HK-2 (cell line): ENCODE measurements at regions not wholly inside any gene's neighbourhood (a gene's known extent, or its start where the extent isn't known, plus 50 kb on each side); places are given as distances from the start of the nearest gene placed in this dataset.
"Not testable (repeated sequence)": the region's sequence is repeated elsewhere in the genome, so short reads cannot be mapped to it uniquely, and the experiment has no call there.

ENCODE experiments used
- DNase-seq: peaks from one replicate; pipeline ENCODE4 v3.0.0-alpha.2; 2018; ENCODE audit not compliant: unreplicated experiment

- DNase-seq = no peak
Observed at GRCh38 chr7:48992816-48993215, 68.5 kb downstream of the CDC14C start.

DNA sequence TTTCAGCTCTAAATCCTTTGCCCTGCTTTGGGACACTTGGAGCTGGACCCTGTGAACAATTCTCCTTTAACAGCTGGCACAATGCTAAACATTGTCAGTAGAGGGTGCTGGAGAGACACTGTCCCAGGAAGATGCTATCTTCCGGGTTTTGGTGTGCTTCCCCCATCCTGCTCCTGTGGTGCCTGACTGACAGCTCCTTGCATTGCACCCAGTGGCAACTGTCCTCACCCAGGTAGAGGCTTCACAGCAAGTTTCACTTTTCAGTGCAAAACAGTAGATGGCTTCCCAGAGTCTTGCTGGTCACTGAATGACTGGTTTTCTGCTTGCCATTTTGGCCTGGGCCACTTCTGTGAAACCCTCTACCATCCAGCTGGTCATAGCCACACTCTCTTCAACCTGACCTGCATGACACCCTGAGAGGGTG is 77.3 kb downstream of the CDC14C start:
- DNase-seq = peak; percentile 29

GRCh38 chr7:49010717-49011116 is 86.4 kb downstream of the CDC14C start:
- DNase-seq = no peak

GRCh38 chr7:49014870-49015269 is 90.5 kb downstream of the CDC14C start:
- no peak for DNase-seq

DNA sequence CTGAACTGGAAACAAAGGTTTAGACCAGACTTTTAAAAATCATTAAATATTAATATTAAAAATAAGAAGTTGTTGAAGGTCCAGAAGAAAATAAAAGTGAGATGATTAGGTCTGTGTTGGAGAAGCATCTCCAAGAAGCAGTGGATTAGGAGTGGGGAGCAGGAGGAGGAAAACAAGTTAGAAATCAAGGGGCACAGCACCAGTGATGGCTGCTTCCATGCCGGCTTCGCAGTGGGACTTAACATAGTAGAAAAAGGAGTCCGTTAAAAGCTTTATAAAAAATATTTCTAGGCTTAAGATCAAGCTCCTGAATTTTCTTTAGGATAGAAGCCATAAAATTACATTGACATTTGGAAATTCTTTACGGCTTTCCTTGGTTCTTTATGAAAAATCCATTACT is 95.8 kb downstream of the CDC14C start:
- DNase-seq = no peak

DNA sequence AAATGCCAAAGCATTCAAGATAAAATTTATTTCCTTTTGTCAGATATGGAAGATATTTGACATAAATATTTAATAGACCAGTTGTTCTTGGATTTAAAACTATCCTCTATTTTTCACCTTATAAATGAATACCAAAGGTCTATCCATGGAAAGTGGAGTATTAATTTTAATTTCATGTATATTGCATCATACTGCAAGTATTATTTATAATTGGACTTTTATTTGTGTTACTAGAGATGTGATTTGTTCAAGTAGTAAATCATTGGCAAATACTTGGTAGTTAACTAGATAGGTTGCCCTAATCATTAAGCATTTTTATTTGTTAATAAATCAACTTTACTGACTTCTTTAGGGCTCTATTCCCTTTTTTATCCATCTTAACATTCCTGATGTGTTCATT is 98.1 kb downstream of the CDC14C start:
- no peak for DNase-seq

GRCh38 chr7:49023345-49024328 is 99.3 kb downstream of the CDC14C start:
- no peak for DNase-seq

- no peak for DNase-seq
Observed at GRCh38 chr7:49030221-49030620, 105.9 kb downstream of the CDC14C start.

- DNase-seq = not testable (repeated sequence)
Observed at GRCh38 chr7:49033140-49033539, 108.8 kb downstream of the CDC14C start.

DNA sequence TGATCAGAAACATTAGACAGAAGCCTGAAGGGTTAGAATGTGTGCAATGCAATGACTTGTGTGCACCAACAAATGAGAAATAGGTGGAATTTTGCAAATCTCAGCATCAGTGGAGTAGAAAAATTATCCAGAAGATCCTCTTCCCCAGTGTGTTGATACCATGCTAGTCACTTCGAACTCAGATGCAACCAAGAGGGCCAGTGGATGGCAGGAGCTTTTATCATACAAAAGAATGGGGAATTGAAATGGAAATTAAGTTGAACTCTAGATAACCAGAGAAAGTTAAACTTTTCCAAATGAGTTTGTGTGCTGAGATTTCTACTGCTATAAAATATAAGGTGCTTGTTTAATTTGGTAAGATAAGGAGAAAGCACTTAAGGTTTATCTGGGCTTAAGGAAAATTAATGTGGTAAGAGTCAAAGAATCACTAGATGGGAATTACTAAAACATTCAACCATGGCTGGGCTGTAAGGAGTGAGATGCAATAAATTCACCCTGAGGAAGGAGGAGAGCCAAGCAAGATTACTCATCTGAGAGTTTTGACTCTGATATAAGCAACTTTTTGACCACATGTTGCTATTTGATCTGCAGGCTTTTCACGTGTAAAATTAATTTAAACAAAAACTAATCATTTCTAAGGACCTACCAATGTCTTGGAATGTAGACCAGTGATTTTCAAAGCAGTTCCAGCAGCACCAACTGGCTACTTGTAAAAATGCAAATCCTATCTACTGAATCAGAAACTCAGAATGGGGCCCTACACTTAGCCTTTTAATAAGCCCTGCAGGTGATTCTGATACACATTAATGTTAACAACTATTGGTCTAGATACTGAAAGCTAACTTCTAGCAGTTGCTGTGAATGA is 113.2 kb downstream of the CDC14C start:
- DNase-seq = no peak

GRCh38 chr7:49038821-49039358 is 114.5 kb downstream of the CDC14C start:
- no peak for DNase-seq

DNA sequence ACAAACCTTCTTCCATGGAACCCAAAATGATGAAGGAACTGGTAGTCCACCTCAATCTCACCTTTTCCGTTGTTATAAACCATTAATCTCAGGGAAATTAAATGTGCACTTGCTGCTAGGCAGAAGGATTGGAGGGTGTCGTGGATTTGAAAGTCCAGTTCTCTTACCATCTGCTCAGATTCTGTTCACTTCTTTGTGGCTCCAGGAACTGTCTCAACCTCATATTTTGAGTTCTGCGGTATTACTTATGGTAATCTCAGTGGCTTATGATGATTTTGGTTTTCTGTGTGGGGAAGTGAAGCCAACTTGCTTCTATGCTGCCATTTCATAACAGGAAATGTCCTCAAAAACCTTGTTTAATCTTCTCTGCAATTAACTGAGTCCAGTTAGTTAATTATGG is 136.4 kb downstream of the CDC14C start:
- no peak for DNase-seq

- DNase-seq = no peak
Observed at GRCh38 chr7:49074538-49074937, 150.2 kb downstream of the CDC14C start.

- no peak for DNase-seq
Observed at GRCh38 chr7:49080896-49081475, 156.6 kb downstream of the CDC14C start.

DNA sequence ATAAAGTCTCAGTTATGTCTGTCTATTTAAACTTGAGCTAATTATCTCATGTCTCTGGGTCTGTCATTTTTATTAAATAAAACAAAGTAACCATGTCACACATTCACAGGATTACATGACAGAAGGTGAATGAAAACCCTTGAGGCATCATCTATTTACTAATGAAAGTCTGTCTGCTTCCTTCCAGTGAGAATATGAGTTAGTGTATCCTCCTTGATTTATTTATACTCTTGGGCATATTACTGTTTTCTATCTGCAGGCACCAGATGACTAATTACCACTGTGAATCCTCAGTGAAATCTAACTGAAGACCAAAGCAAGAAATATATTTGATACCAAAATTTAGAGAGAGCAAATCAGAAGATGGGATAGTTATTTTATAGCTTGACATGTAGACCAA is 163.7 kb downstream of the CDC14C start:
- DNase-seq = no peak

- DNase-seq = no peak
Observed at GRCh38 chr7:49089717-49090116, 165.4 kb downstream of the CDC14C start.

- DNase-seq = no peak
Observed at GRCh38 chr7:49091089-49091488, 166.7 kb downstream of the CDC14C start.

GRCh38 chr7:49091519-49091918 is 167.2 kb downstream of the CDC14C start:
- no peak for DNase-seq

GRCh38 chr7:49093218-49093617 is 168.9 kb downstream of the CDC14C start:
- DNase-seq = no peak

GRCh38 chr7:49094866-49095265 is 170.5 kb downstream of the CDC14C start:
- DNase-seq = no peak

DNA sequence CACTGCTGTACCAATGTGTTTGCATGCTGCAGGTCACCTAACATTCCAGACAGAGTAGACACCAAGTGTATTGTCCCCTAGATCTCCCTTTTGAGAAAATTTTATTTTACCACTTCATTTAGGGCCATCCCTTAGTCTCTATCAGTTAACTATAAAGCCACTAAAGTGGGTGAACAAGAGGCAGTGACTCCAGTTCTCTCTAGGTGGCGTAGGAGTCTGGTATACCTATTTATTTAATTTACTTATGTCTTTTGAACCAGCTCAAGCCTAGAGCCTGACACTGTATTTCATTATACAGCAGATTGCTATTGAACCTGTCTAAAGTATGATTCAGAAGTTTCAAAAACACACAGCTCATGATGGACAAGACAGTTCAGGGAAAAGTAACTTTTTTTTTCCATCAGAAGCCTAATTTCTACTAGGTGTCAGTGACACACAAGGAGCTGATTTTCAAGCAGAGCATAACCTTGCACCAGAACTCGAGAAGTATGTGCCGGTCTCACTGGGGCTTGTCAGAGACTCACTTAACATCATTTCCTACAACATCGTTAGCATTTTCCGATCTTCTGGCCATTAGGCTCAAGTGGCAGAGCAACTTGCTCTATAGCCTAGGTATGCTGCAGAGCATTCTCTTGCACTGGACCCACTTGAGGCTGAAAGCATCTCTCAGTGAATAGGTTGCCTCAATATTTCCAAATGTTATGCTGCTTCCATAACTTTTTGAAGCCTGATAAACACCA is 175.4 kb downstream of the CDC14C start:
- no peak for DNase-seq
